OCI-LY1 (cell line): ENCODE measurements at regions not wholly inside any gene's neighbourhood (a gene's known extent, or its start where the extent isn't known, plus 50 kb on each side); places are given as distances from the start of the nearest gene placed in this dataset.

Experiments
- H2AFZ ChIP-seq: fragments of 200-600 bp; sonication (generic), shearing (Covaris generic); 2 replicates; pipeline ENCODE4 v1.6.0; 2014; ENCODE audit warnings: antibody characterized with exemption, mild to moderate bottlenecking, low read length
- H3F3A ChIP-seq: fragments of 200-600 bp; sonication (generic), shearing (Covaris generic); 2 replicates; pipeline ENCODE4 v1.6.0; 2014; ENCODE audit warnings: mild to moderate bottlenecking, antibody characterized with exemption, low read length, moderate library complexity; ENCODE audit not compliant: insufficient read depth
- H3K27ac ChIP-seq: fragments of 200-600 bp; sonication (generic); 2 replicates; pipeline ENCODE4 v1.5.1; 2014; ENCODE audit warnings: low read length, mixed run types, mild to moderate bottlenecking, low read depth; ENCODE audit not compliant: poor library complexity, severe bottlenecking
- H3K27me3 ChIP-seq: fragments of 200-600 bp; sonication (generic); 2 replicates; pipeline ENCODE4 v1.6.0; 2014; ENCODE audit warnings: antibody characterized with exemption, mild to moderate bottlenecking, low read length, moderate library complexity; ENCODE audit not compliant: insufficient read depth
- H3K36me3 ChIP-seq: fragments of 200-600 bp; sonication (generic); 2 replicates; pipeline ENCODE4 v1.6.1; 2014; ENCODE audit warnings: mild to moderate bottlenecking, antibody characterized with exemption, low read length, moderate library complexity, mixed read lengths; ENCODE audit not compliant: insufficient read depth
- H3K4me1 ChIP-seq: fragments of 200-600 bp; sonication (generic); 2 replicates; pipeline ENCODE4 v1.5.1; 2014; ENCODE audit warnings: mild to moderate bottlenecking, low read length, moderate library complexity; ENCODE audit not compliant: insufficient read depth, severe bottlenecking
- H3K4me2 ChIP-seq: fragments of 200-600 bp; sonication (generic), shearing (Covaris generic); 2 replicates; pipeline ENCODE4 v1.6.1; 2014; ENCODE audit warnings: low read length
- H3K4me3 ChIP-seq: fragments of 200-600 bp; sonication (generic); 2 replicates; pipeline ENCODE4 v1.5.1; 2014; ENCODE audit warnings: low read length, low read depth, mild to moderate bottlenecking, mixed read lengths; ENCODE audit not compliant: poor library complexity, severe bottlenecking
- H3K79me2 ChIP-seq: fragments of 200-600 bp; shearing (Covaris generic); 2 replicates; pipeline ENCODE4 v1.6.1; 2016; ENCODE audit warnings: mixed run types, low read length, mixed read lengths; ENCODE audit not compliant: insufficient read depth
- H3K9ac ChIP-seq: fragments of 200-600 bp; sonication (generic), shearing (Covaris generic); 2 replicates; pipeline ENCODE4 v1.6.1; 2014; ENCODE audit warnings: mild to moderate bottlenecking, low read length, mixed read lengths
- H3K9me2 ChIP-seq: fragments of 200-600 bp; sonication (generic), shearing (Covaris generic); 2 replicates; pipeline ENCODE4 v1.6.1; 2014; ENCODE audit warnings: low read depth, mild to moderate bottlenecking, low read length, mixed read lengths
- H3K9me3 ChIP-seq: fragments of 200-600 bp; shearing (Covaris generic); 2 replicates; pipeline ENCODE4 v1.6.1; 2014; ENCODE audit warnings: low read length, mixed read lengths
- H4K20me1 ChIP-seq: fragments of 200-600 bp; sonication (generic), shearing (Covaris generic); 2 replicates; pipeline ENCODE4 v1.6.0; 2016; ENCODE audit warnings: mild to moderate bottlenecking, low read length; ENCODE audit not compliant: insufficient read depth
- EZH2 ChIP-seq: fragments of 200-600 bp; sonication (generic), shearing (Covaris generic); IDR thresholded peaks from 2 replicates; pipeline ENCODE4 v1.8.0; 2017; ENCODE audit warnings: borderline replicate concordance, mixed run types, mild to moderate bottlenecking, antibody characterized with exemption, low read length, moderate library complexity, mixed read lengths
- TF ChIP-seq, protein P1 (sequence below): fragments of 200-600 bp; sonication (generic), shearing (Covaris generic); IDR thresholded peaks from 2 replicates; pipeline ENCODE4 v1.5.1; 2017; ENCODE audit warnings: mild to moderate bottlenecking, antibody characterized with exemption, low read length, moderate library complexity, mixed read lengths

DNA sequence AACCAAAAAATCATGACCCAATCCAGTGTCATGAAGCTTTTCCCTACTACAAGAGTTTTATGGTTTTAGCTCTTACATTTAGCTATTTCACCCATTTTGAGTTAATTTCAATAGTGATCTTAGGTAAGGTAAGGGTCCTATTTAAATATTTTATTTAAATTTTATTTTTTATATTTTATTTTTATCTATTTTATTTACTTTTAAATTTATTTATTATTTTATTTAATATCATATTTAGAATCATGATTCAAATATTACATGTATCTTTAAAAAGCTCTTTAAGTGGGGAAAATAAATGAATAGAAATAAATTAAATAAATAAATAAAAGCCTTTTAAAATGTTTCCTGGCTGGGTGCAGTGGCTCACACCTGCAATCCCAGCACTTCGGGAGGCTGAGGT, 276.0 kb downstream of the SKIDA1 start:
- no peaks in the 10 kb centered on the region for H3K9me3 ChIP-seq
- H3K36me3 ChIP-seq = no peaks in the 10 kb centered on the region
- H2AFZ ChIP-seq = no peak overlapping the region
- H3K79me2 ChIP-seq = no peaks in the 10 kb centered on the region
- no peaks in the 10 kb centered on the region for H3F3A ChIP-seq
- no peaks in the 10 kb centered on the region for H3K4me1 ChIP-seq
- no peaks in the 10 kb centered on the region for H3K9me2 ChIP-seq
- H3K4me3 ChIP-seq = no peak overlapping the region
- H3K27ac ChIP-seq = no peak overlapping the region
- H3K27me3 ChIP-seq = no peaks in the 10 kb centered on the region
- no peak overlapping the region for H3K4me2 ChIP-seq
- H3K9ac ChIP-seq = no peak overlapping the region
- no peaks in the 10 kb centered on the region for H4K20me1 ChIP-seq
- TF ChIP-seq, protein P1, sequence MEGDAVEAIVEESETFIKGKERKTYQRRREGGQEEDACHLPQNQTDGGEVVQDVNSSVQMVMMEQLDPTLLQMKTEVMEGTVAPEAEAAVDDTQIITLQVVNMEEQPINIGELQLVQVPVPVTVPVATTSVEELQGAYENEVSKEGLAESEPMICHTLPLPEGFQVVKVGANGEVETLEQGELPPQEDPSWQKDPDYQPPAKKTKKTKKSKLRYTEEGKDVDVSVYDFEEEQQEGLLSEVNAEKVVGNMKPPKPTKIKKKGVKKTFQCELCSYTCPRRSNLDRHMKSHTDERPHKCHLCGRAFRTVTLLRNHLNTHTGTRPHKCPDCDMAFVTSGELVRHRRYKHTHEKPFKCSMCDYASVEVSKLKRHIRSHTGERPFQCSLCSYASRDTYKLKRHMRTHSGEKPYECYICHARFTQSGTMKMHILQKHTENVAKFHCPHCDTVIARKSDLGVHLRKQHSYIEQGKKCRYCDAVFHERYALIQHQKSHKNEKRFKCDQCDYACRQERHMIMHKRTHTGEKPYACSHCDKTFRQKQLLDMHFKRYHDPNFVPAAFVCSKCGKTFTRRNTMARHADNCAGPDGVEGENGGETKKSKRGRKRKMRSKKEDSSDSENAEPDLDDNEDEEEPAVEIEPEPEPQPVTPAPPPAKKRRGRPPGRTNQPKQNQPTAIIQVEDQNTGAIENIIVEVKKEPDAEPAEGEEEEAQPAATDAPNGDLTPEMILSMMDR = no peak
- TF ChIP-seq EZH2 = no peak

DNA sequence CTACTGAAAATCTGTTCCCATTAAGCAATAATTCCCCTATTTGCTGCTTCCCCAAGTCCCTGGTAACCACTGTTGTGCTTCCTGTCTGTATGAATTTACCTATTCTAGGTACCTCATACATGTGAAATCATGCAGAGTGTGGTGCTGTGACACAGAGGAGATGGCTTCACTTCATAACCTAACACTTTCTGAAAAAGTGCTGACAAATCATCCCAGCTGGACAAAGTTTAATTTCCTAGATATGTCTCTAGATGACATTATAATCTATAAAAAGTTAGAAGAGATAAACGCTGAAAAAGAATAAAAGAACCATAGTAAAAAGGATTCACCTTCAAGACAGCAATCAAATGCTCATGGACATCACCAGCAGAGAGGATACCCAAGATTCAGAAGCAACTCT, 277.9 kb downstream of the SKIDA1 start:
- no peak for TF ChIP-seq EZH2
- TF ChIP-seq, protein P1 = no peak
- H3K27me3 ChIP-seq = no peaks in the 10 kb centered on the region
- no peaks in the 10 kb centered on the region for H3K36me3 ChIP-seq
- H3K9ac ChIP-seq = no peak overlapping the region
- no peaks in the 10 kb centered on the region for H3F3A ChIP-seq
- no peak overlapping the region for H3K27ac ChIP-seq
- no peaks in the 10 kb centered on the region for H3K79me2 ChIP-seq
- no peak overlapping the region for H3K4me2 ChIP-seq
- H3K9me2 ChIP-seq = no peaks in the 10 kb centered on the region
- H3K4me3 ChIP-seq = no peak overlapping the region
- H2AFZ ChIP-seq = no peak overlapping the region
- no peaks in the 10 kb centered on the region for H3K4me1 ChIP-seq
- H4K20me1 ChIP-seq = no peaks in the 10 kb centered on the region
- H3K9me3 ChIP-seq = no peaks in the 10 kb centered on the region

- no peaks in the 10 kb centered on the region for H3K4me1 ChIP-seq
- no peaks in the 10 kb centered on the region for H3F3A ChIP-seq
- H2AFZ ChIP-seq = no peak overlapping the region
- no peak overlapping the region for H3K9ac ChIP-seq
- no peaks in the 10 kb centered on the region for H3K36me3 ChIP-seq
- TF ChIP-seq, protein P1 = no peak
- TF ChIP-seq EZH2 = no peak
- H3K27me3 ChIP-seq = no peaks in the 10 kb centered on the region
- no peak overlapping the region for H3K4me2 ChIP-seq
- H3K79me2 ChIP-seq = no peaks in the 10 kb centered on the region
- no peak overlapping the region for H3K27ac ChIP-seq
- H3K9me2 ChIP-seq = no peaks in the 10 kb centered on the region
- H3K9me3 ChIP-seq = no peaks in the 10 kb centered on the region
- no peaks in the 10 kb centered on the region for H4K20me1 ChIP-seq
- H3K4me3 ChIP-seq = no peak overlapping the region
Observed at GRCh38 chr10:21246178-21246577, 279.3 kb downstream of the SKIDA1 start.
